ENCODE measurements at regions not wholly inside any gene's neighbourhood (a gene's known extent, or its start where the extent isn't known, plus 50 kb on each side); places are given as distances from the start of the nearest gene placed in this dataset.

- no peak for TF ChIP-seq CTCF (IDR thresholded peaks at IDR 0.05)
- no peak for TF ChIP-seq POLR2A (IDR thresholded peaks at IDR 0.05)
- TF ChIP-seq POLR2AphosphoS5 (IDR thresholded peaks at IDR 0.05; ENCODE audit: insufficient read depth in 1 of 2, low read depth in 1 of 2) = no peak
Observed at GRCh38 chr2:64874593-64874992, 114.6 kb upstream of the SLC1A4 start.
